ENCODE measurements at regions not wholly inside any gene's neighbourhood (a gene's known extent, or its start where the extent isn't known, plus 50 kb on each side); places are given as distances from the start of the nearest gene placed in this dataset.

- no peak for DNase-seq (ENCODE audit: low read depth, low spot score)
- H3K27ac ChIP-seq = no peak overlapping the region
These were observed 221.3 kb upstream of the AJAP1 start for GRCh38 chr1:4433075-4433474.

GRCh38 chr1:4444086-4444485 is 210.3 kb upstream of the AJAP1 start:
- no peak overlapping the region for H3K27ac ChIP-seq
- no peak for DNase-seq (ENCODE audit: low read depth, low spot score)

- H3K27ac ChIP-seq = no peak overlapping the region
- DNase-seq (ENCODE audit: low read depth, low spot score) = no peak
These were observed 206.5 kb upstream of the AJAP1 start for GRCh38 chr1:4447778-4448420.

GRCh38 chr1:4449972-4450371 is 204.4 kb upstream of the AJAP1 start:
- no peak overlapping the region for H3K27ac ChIP-seq
- no peak for DNase-seq (ENCODE audit: low read depth, low spot score)

GRCh38 chr1:4452701-4453100 is 201.7 kb upstream of the AJAP1 start:
- H3K27ac ChIP-seq = no peak overlapping the region
- no peak for DNase-seq (ENCODE audit: low read depth, low spot score)

- no peak overlapping the region for H3K27ac ChIP-seq
- no peak for DNase-seq (ENCODE audit: low read depth, low spot score)
These were observed 194.4 kb upstream of the AJAP1 start for GRCh38 chr1:4460052-4460451.

GRCh38 chr1:4460651-4461050 is 193.8 kb upstream of the AJAP1 start:
- DNase-seq (ENCODE audit: low read depth, low spot score) = no peak
- no peak overlapping the region for H3K27ac ChIP-seq

DNA sequence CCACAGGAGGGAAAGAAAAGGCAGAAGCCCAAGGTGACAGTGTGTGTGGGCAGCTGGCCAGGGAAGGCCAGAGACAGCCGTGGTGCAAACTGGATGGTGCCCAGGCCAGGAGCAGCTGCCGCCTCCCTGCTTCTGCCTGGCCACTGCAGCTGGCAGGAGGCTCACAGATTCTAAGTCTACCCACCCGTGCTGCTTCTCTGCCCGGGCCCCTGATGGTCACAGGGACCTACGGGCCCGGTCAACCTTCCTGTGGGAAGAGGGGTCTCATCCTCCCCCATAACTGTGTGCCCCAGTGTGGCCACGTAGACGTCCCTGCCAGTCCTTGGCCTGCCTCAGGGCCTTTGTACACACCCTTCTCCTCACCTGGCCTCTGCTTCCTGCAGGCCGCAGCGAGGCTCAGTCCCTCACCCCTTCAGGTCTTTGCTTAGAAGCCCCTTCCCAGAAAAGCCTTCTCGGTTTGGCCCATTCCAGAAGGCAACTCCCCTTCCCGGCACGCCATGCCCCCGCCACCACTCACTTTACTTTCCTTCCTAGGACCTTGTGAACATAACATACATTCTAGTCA is 192.6 kb upstream of the AJAP1 start:
- no peak overlapping the region for H3K27ac ChIP-seq
- no peak for DNase-seq (ENCODE audit: low read depth, low spot score)

DNA sequence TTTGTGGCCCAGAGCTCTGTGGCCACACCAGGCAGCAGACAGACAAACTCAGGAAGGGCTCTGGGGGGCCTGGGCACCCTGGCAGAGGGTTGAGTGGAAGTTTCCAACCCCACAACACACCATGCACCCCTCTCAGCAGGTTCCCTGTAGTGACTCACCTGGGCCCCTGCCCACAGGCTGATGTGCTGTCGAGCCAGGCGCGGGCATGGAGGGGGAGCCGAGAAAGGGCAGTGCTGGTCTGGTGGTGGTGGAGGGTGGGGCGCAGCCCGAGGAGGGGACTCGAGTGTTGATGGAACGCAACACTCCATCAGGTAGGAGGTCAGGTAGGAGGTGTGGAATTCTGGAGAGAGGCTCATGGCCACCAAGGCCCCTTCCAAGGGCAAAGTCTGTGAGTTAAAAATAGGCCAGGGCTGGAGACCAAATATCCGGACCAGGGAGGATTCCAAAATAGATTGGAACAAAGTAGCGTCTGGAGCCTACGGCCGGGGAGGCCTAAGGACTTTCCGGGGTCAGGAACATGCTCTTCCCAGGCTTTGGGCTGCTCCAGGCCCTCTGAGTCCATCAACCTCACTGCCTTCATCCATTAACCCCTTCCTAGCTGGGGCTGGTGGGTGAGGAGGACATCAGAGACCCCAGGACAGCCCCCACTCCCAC is 191.5 kb upstream of the AJAP1 start:
- no peak for DNase-seq (ENCODE audit: low read depth, low spot score)

DNA sequence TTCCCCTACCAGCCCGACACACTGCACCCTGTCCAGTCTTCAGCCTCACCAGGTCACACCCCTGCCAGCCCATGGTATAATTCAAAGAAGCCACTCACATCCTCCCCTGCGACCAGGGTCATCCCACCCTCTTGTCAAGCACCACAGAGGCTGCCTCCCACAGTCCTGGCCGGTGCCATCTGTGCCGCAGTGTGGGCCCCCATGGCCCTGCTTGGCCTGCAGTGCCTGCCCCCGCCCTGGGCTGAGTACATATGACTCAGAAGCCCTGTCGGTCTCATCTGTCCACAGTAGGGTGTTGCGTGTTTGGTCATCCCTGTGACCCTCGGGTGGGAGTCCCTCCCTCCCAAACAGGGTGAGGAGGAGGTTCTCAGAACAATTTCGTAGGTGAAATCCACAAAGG is 190.8 kb upstream of the AJAP1 start:
- no peak for DNase-seq (ENCODE audit: low read depth, low spot score)

More for the DNA sequence above, 191.5 kb upstream of the AJAP1 start:
- no peak overlapping the region for H3K27ac ChIP-seq

GRCh38 chr1:4464478-4464877 is 189.9 kb upstream of the AJAP1 start:
- no peak for DNase-seq (ENCODE audit: low read depth, low spot score)
- no peak overlapping the region for H3K27ac ChIP-seq

More for the DNA sequence above, 190.8 kb upstream of the AJAP1 start:
- H3K27ac ChIP-seq = no peak overlapping the region

DNA sequence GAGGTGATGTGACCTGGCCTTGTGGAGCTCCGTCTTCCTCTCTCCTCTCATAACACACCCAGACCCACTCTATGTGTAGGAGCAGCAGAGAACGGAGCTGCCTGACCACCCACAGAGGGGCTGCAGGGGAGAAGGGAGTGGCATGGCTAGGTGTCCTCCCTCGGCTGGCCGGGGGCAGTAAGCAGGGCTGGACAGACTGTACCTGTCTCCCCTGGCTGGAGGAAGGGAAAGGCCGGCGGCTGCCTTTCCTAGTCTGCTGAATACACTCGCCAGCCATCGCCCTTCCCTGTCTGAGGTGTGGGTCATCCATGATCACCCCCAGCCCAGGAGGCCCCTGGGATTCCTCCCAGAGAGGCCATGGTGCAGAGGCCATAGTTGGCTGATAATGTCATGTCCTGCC is 187.2 kb upstream of the AJAP1 start:
- no peak for DNase-seq (ENCODE audit: low read depth, low spot score)
- H3K27ac ChIP-seq = no peak overlapping the region

- DNase-seq (ENCODE audit: low read depth, low spot score) = no peak
- H3K27ac ChIP-seq = no peak overlapping the region
These were observed 186.0 kb upstream of the AJAP1 start for GRCh38 chr1:4468386-4468785.

- H3K27ac ChIP-seq = no peak overlapping the region
- no peak for DNase-seq (ENCODE audit: low read depth, low spot score)
These were observed 185.4 kb upstream of the AJAP1 start for GRCh38 chr1:4468804-4469514.

- no peak for DNase-seq (ENCODE audit: low read depth, low spot score)
- no peak overlapping the region for H3K27ac ChIP-seq
These were observed 178.0 kb upstream of the AJAP1 start for GRCh38 chr1:4476394-4476793.

DNA sequence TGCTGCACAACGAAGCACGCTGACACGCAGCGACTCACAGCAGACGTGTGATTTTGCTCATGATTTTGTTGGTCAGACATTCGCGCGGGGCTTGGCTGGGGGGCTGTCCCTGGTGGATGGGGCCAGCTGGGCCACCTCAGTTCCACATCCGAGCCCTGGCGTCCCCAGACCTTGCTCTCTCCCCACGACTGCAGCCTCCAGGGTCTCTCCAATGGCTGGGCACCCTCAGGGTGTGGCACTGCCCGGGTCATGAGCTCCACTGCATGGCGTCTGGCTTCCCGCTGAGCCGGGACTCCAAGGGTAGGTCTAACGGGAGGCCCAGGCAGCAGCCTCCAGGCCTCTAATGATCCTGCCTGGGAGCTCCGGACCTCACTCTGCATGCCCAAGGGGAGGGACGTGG is 173.0 kb upstream of the AJAP1 start:
- H3K27ac ChIP-seq = no peak overlapping the region
- DNase-seq (ENCODE audit: low read depth, low spot score) = no peak

DNA sequence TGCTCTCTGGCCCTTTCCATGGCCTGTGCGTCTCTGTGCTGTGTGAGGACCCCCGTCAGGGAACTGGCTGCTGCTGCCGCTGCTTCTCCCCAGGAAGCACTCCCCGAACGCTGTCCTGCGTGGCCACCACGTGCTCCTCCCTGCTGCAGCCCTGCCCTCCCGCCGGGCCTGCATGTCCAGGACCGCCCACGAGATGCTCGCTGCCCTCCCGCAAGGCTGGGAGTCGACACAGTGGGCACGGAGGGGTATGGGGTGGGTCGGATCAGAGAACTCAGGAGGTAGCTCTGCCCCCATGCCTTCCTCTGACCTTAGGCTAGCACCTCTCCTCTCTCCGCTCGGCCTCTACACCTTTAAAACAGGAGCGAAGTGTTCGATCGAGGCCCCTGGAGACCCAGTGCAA is 171.9 kb upstream of the AJAP1 start:
- no peak overlapping the region for H3K27ac ChIP-seq
- DNase-seq (ENCODE audit: low read depth, low spot score) = no peak

DNA sequence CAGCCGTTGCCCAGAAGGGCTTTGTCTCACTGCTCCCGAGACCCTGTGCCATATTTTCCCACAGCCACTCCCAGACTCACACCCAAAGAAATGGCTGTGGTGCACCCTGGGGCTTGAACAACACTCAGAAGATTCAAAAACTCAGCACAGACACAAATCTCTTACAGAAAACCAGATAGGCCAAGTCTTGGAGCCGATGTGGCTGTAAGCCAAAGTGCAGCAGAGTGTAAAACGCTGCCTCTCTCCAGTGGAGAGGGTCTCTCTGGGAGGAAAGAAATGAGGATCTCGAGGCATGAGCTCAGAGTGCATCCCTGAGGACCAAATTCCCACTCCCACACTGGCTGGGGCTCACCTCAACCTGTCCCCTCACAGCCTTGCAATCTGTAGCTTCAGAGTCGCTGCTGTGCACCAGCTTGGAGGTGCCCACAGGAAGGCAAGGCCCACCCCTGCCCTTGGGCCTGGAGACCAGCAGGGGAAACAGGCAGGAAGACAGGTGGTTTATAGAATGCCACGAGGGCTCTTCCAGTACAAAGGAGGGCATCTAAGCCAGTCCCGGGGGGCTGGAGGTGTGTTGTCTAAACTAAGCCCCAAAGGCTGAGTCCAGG is 171.3 kb upstream of the AJAP1 start:
- H3K27ac ChIP-seq = no peak overlapping the region
- DNase-seq (ENCODE audit: low read depth, low spot score) = no peak

DNA sequence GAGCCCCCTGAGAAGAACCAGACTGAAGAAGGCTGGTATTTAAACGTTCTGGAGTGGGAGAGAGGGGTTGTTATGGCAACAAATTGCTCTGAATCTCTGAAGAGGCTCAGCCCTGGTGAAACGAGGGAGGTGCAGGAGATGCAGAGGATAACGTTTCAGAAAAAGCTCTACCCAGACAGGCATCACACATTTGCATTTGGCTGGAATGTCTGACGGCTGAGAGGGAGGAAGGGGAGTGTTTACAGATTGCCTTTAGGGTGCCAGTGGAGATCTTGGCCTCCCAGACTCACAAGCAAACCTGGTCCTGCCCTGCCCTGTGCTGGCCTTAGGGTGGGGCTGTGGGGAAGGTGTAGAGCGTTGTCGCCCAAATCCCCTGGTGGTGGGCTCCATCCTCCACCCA is 169.0 kb upstream of the AJAP1 start:
- DNase-seq (ENCODE audit: low read depth, low spot score) = no peak
- no peak overlapping the region for H3K27ac ChIP-seq

GRCh38 chr1:4485878-4486277 is 168.5 kb upstream of the AJAP1 start:
- H3K27ac ChIP-seq = no peak overlapping the region
- no peak for DNase-seq (ENCODE audit: low read depth, low spot score)
